Suprapubic skin (tissue), 4 donors: ENCODE measurements at regions not wholly inside any gene's neighbourhood (a gene's known extent, or its start where the extent isn't known, plus 50 kb on each side); places are given as distances from the start of the nearest gene placed in this dataset.
A peak's percentile ranks its signal among the peaks of the same experiment; 100 is the strongest.

Experiments
- DNase-seq, 2 donors: peaks; one replicate each; pipeline ENCODE4 v3.0.0-alpha.2; 2019; ENCODE audit warnings: low spot score in 2 of 2
- H3K27ac ChIP-seq: fragments of 200-600 bp; sonication (generic); one replicate; pipeline ENCODE4 v1.5.1; 2019
- H3K27me3 ChIP-seq: fragments of 200-600 bp; sonication (generic); one replicate; pipeline ENCODE4 v1.5.1; 2019
- H3K36me3 ChIP-seq: fragments of 200-600 bp; sonication (generic); one replicate; pipeline ENCODE4 v1.5.1; 2019
- H3K4me1 ChIP-seq: fragments of 200-600 bp; sonication (generic); one replicate; pipeline ENCODE4 v1.5.1; 2019
- H3K4me3 ChIP-seq: fragments of 200-600 bp; sonication (generic); one replicate; pipeline ENCODE4 v1.5.1; 2019; ENCODE audit warnings: mild to moderate bottlenecking
- H3K9me3 ChIP-seq: fragments of 200-600 bp; sonication (generic); one replicate; pipeline ENCODE4 v1.5.1; 2019
- EP300 ChIP-seq: sonication (generic); formaldehyde crosslinking; IDR thresholded peaks from one replicate; pipeline ENCODE4 v1.6.1; 2017; ENCODE audit warnings: antibody characterized with exemption
- POLR2A ChIP-seq, 2 donors: fragments of 450-650 bp; IDR thresholded peaks; one replicate each; pipeline ENCODE4 v1.6.1; 2017; ENCODE audit warnings: antibody characterized with exemption in 2 of 2, mild to moderate bottlenecking in 2 of 2, moderate library complexity in 2 of 2
- POLR2AphosphoS5 ChIP-seq, 3 donors: sonication (generic); formaldehyde crosslinking; IDR thresholded peaks; one replicate each; pipeline ENCODE4 v1.6.1; 2017; ENCODE audit warnings: antibody characterized with exemption in 3 of 3
- WGBS: methylation state at CpG from one replicate; pipeline ENCODE4 v1.1.5; 2018; 5-methylcytosine and 5-hydroxymethylcytosine counted together
- TF ChIP-seq, protein P1 (sequence below), 2 donors: fragments of 200-600 bp in 1 of 2; fragments of 450-650 bp in 1 of 2; sonication (generic) in 1 of 2; IDR thresholded peaks; one replicate each; pipeline ENCODE4 v1.5.1; 2016 to 2019; ENCODE audit warnings: antibody characterized with exemption in 2 of 2, mild to moderate bottlenecking in 1 of 2, moderate library complexity in 1 of 2

- TF ChIP-seq POLR2A (IDR thresholded peaks at IDR 0.05) (no peak), POLR2AphosphoS5 (IDR thresholded peaks at IDR 0.05) (no peak)
- peak in 1 of 2 donors; percentile 26 for DNase-seq
- Histone ChIP-seq H3K4me3 (no peak overlapping the region), H3K27ac (no peak overlapping the region), H3K27me3 (no peaks in the 10 kb centered on the region), H3K9me3 (no peaks in the 10 kb centered on the region), H3K36me3 (no peaks in the 10 kb centered on the region), H3K4me1 (no peaks in the 10 kb centered on the region)
- WGBS: 77% methylated on average over 3 of the region's 3 CpGs
Measured at GRCh38 chr20:23234311-23235078, 116.1 kb upstream of the NXT1 start.

GRCh38 chr20:23233341-23233740, 117.2 kb upstream of the NXT1 start:
- Histone ChIP-seq H3K27ac (no peak overlapping the region), H3K9me3 (no peaks in the 10 kb centered on the region), H3K4me3 (no peak overlapping the region), H3K36me3 (no peaks in the 10 kb centered on the region), H3K27me3 (no peaks in the 10 kb centered on the region), H3K4me1 (no peaks in the 10 kb centered on the region)
- DNase-seq: peak in 1 of 2 donors; percentile 26
- WGBS: 95% methylated on average over 6 of the region's 6 CpGs
- TF ChIP-seq POLR2AphosphoS5 (IDR thresholded peaks at IDR 0.05): no peak
- no peak for TF ChIP-seq EP300
- TF ChIP-seq, protein P1, sequence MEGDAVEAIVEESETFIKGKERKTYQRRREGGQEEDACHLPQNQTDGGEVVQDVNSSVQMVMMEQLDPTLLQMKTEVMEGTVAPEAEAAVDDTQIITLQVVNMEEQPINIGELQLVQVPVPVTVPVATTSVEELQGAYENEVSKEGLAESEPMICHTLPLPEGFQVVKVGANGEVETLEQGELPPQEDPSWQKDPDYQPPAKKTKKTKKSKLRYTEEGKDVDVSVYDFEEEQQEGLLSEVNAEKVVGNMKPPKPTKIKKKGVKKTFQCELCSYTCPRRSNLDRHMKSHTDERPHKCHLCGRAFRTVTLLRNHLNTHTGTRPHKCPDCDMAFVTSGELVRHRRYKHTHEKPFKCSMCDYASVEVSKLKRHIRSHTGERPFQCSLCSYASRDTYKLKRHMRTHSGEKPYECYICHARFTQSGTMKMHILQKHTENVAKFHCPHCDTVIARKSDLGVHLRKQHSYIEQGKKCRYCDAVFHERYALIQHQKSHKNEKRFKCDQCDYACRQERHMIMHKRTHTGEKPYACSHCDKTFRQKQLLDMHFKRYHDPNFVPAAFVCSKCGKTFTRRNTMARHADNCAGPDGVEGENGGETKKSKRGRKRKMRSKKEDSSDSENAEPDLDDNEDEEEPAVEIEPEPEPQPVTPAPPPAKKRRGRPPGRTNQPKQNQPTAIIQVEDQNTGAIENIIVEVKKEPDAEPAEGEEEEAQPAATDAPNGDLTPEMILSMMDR (IDR thresholded peaks at IDR 0.05): no peak
- TF ChIP-seq POLR2A (IDR thresholded peaks at IDR 0.05): no peak

DNA sequence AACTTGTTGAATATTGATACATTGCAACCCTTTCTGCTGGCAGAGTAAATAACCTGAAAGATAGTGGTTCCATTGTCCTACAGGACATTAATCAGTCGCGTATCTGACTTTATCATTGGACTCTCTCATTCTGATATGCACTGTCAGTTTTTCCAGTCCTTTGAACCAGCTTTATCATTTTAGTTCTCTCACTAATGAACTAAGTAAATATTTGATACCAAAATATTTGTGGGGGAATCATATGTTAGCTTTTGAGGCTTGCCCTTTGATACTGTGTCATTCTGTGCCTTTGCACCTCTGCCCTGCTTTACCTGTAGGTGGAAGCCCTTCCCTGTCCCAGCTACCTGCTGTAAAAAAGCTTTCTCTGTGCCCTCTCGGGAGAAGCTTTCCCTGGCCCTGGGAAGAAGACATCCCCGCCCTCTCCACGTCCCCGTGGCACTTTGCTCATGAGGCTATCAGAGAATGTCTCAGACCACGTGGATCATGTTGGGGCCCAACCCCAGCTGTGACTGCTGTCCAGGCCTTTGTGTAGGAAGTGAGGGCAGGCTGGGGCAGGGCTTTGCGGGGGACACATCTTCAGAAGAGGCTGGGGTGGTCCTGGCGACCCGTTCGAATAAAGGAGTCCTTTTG, 117.8 kb upstream of the NXT1 start:
- 92% methylated on average over 11 of the region's 11 CpGs for WGBS
- Histone ChIP-seq H3K9me3 (no peaks in the 10 kb centered on the region), H3K27ac (no peak overlapping the region), H3K36me3 (no peaks in the 10 kb centered on the region), H3K4me1 (no peaks in the 10 kb centered on the region), H3K4me3 (no peak overlapping the region), H3K27me3 (no peaks in the 10 kb centered on the region)
- peak in 1 of 2 donors; percentile 73 for DNase-seq
- no peak for TF ChIP-seq POLR2AphosphoS5 (IDR thresholded peaks at IDR 0.05)
- TF ChIP-seq, protein P1 (IDR thresholded peaks at IDR 0.05): no peak
- TF ChIP-seq EP300: no peak
- TF ChIP-seq POLR2A (IDR thresholded peaks at IDR 0.05): no peak

GRCh38 chr20:23232219-23232581, 118.4 kb upstream of the NXT1 start:
- peak in 1 of 2 donors; percentile 40 for DNase-seq
- Histone ChIP-seq H3K36me3 (no peaks in the 10 kb centered on the region), H3K4me1 (no peaks in the 10 kb centered on the region), H3K27me3 (no peaks in the 10 kb centered on the region), H3K9me3 (no peaks in the 10 kb centered on the region), H3K27ac (no peak overlapping the region), H3K4me3 (no peak overlapping the region)
- no peak for TF ChIP-seq POLR2A (IDR thresholded peaks at IDR 0.05)
- 93% methylated on average over 4 of the region's 4 CpGs for WGBS

GRCh38 chr20:23231561-23232218, 118.9 kb upstream of the NXT1 start:
- 89% methylated on average over 6 of the region's 6 CpGs for WGBS
- TF ChIP-seq POLR2AphosphoS5 (IDR thresholded peaks at IDR 0.05) (no peak), EP300 (no peak), POLR2A (IDR thresholded peaks at IDR 0.05) (no peak)
- TF ChIP-seq, protein P1 (IDR thresholded peaks at IDR 0.05): no peak
- H3K4me3 ChIP-seq: no peak overlapping the region
- H3K27me3 ChIP-seq: no peaks in the 10 kb centered on the region
- peak in 1 of 2 donors; percentile 62 for DNase-seq
- H3K27ac ChIP-seq: no peak overlapping the region
- no peaks in the 10 kb centered on the region for H3K4me1 ChIP-seq
- H3K9me3 ChIP-seq: no peaks in the 10 kb centered on the region
- no peaks in the 10 kb centered on the region for H3K36me3 ChIP-seq

DNA sequence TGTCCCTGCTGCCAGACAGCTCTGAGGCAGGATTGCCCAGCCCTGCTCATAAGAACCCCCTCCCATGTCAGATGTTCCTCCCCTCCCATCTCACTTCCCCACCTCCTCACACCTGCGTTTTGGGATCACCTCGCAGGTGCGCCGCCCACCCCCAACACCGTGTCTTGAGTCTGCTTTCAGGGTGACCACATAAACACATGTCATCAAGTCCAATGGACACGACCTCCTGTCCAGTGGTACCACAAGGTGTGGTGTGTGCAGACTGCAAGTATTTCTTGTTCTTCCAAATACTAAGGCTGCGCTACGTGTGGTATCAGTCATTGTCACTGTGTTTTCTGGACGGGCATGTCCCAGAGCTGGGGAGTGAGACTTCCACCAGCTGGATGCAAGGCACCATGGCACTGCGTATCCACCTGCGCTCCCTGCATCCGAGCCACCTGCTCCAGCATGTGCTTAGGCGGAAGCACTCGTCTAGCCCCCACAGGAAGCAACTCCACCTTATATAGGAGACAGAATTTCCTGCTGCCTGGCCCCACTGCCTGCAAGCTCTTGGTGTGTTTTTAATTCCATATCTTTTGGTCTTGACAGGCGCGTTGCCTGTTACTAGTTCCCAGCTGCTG, 119.7 kb upstream of the NXT1 start:
- DNase-seq: peak in 1 of 2 donors; percentile 65
- no peaks in the 10 kb centered on the region for H3K36me3 ChIP-seq
- H3K4me1 ChIP-seq: no peaks in the 10 kb centered on the region
- 67% methylated on average over 10 of the region's 16 CpGs for WGBS
- no peak overlapping the region for H3K4me3 ChIP-seq
- TF ChIP-seq, protein P1 (IDR thresholded peaks at IDR 0.05): no peak
- no peak for TF ChIP-seq POLR2A (IDR thresholded peaks at IDR 0.05)
- TF ChIP-seq POLR2AphosphoS5 (IDR thresholded peaks at IDR 0.05): no peak
- H3K27ac ChIP-seq: no peak overlapping the region
- no peaks in the 10 kb centered on the region for H3K27me3 ChIP-seq
- H3K9me3 ChIP-seq: no peaks in the 10 kb centered on the region
